ENCODE measurements at regions not wholly inside any gene's neighbourhood (a gene's known extent, or its start where the extent isn't known, plus 50 kb on each side); places are given as distances from the start of the nearest gene placed in this dataset.

DNA sequence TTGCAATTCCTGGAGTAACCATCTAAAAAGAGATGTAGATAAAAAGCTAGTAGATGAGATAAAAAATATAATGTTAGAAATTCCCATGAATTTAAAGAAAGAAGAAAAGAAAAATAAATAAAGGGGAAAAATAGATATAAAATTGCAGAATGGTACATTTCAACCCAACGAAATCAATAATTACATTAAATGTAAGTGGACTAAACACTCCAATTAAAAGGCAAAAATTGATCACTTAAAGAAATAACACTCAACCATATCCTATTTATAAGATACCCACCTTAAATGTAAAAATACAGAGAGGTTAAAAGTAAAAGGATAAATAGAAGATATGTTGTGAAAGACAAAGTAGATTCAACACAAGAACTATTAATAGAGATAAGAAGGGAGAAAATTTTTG lies 150.5 kb upstream of the GRIK3 start:
- no TSS peak for BruUV-seq (replicated peaks)

More for the DNA sequence above, 150.5 kb upstream of the GRIK3 start:
- H4K20me1 ChIP-seq (ENCODE audit: insufficient read depth): no peaks in the 10 kb centered on the region
- H3K4me1 ChIP-seq (ENCODE audit: control insufficient read depth in 1 of 2, insufficient read depth in 2 of 2, low read length in 2 of 2): no peaks in the 10 kb centered on the region
- intact Hi-C loops (cut with micrococcal nuclease): no loop called here
- TF ChIP-seq, protein P1, sequence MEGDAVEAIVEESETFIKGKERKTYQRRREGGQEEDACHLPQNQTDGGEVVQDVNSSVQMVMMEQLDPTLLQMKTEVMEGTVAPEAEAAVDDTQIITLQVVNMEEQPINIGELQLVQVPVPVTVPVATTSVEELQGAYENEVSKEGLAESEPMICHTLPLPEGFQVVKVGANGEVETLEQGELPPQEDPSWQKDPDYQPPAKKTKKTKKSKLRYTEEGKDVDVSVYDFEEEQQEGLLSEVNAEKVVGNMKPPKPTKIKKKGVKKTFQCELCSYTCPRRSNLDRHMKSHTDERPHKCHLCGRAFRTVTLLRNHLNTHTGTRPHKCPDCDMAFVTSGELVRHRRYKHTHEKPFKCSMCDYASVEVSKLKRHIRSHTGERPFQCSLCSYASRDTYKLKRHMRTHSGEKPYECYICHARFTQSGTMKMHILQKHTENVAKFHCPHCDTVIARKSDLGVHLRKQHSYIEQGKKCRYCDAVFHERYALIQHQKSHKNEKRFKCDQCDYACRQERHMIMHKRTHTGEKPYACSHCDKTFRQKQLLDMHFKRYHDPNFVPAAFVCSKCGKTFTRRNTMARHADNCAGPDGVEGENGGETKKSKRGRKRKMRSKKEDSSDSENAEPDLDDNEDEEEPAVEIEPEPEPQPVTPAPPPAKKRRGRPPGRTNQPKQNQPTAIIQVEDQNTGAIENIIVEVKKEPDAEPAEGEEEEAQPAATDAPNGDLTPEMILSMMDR (IDR thresholded peaks at IDR 0.05 in 2 of 3, conservative IDR thresholded peaks at IDR 0.05 in 1 of 3; ENCODE audit: borderline replicate concordance in 1 of 3, insufficient read depth in 1 of 3, low read depth in 2 of 3, low read length in 2 of 3): no peak
- TF ChIP-seq, protein P2, sequence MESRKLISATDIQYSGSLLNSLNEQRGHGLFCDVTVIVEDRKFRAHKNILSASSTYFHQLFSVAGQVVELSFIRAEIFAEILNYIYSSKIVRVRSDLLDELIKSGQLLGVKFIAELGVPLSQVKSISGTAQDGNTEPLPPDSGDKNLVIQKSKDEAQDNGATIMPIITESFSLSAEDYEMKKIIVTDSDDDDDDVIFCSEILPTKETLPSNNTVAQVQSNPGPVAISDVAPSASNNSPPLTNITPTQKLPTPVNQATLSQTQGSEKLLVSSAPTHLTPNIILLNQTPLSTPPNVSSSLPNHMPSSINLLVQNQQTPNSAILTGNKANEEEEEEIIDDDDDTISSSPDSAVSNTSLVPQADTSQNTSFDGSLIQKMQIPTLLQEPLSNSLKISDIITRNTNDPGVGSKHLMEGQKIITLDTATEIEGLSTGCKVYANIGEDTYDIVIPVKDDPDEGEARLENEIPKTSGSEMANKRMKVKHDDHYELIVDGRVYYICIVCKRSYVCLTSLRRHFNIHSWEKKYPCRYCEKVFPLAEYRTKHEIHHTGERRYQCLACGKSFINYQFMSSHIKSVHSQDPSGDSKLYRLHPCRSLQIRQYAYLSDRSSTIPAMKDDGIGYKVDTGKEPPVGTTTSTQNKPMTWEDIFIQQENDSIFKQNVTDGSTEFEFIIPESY (IDR thresholded peaks at IDR 0.05; ENCODE audit: extremely low read depth, insufficient replicate concordance, low read length): no peak
- TF ChIP-seq EZH2phosphoT487 (IDR thresholded peaks at IDR 0.05; ENCODE audit: borderline replicate concordance) (no peak), YY1 (IDR thresholded peaks at IDR 0.05; ENCODE audit: extremely low read depth, insufficient replicate concordance, low read depth, low read length) (no peak), ZFX (IDR thresholded peaks at IDR 0.05) (no peak), CBX3 (IDR thresholded peaks at IDR 0.05; ENCODE audit: low read depth) (no peak), JUND (IDR thresholded peaks at IDR 0.05) (no peak), POLR2A (IDR thresholded peaks at IDR 0.05; ENCODE audit: borderline replicate concordance, extremely low read depth, insufficient read depth, insufficient read length) (no peak), FOSL1 (IDR thresholded peaks at IDR 0.05; ENCODE audit: low read depth) (no peak), SP1 (IDR thresholded peaks at IDR 0.05; ENCODE audit: low read depth) (no peak), EZH2 (IDR thresholded peaks at IDR 0.05) (no peak), POLR2AphosphoS5 (IDR thresholded peaks at IDR 0.05; ENCODE audit: low read depth, low read length) (no peak), EGR1 (IDR thresholded peaks at IDR 0.05; ENCODE audit: low read depth) (no peak), CEBPB (IDR thresholded peaks at IDR 0.05; ENCODE audit: low read depth) (no peak), SRF (IDR thresholded peaks at IDR 0.05; ENCODE audit: low read depth) (no peak)
- TF ChIP-seq, protein P3, sequence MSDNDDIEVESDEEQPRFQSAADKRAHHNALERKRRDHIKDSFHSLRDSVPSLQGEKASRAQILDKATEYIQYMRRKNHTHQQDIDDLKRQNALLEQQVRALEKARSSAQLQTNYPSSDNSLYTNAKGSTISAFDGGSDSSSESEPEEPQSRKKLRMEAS (IDR thresholded peaks at IDR 0.05): no peak
- H3K36me3 ChIP-seq (ENCODE audit: control insufficient read depth in 1 of 2, insufficient read depth in 2 of 2, low read length in 2 of 2): no peaks in the 10 kb centered on the region
- H3K9ac ChIP-seq (ENCODE audit: low read length): no peak overlapping the region
- H3K27me3 ChIP-seq (ENCODE audit: insufficient read depth, low read length): peaks cover 37% of the 10 kb centered on the region
- no peaks in the 10 kb centered on the region for H3K79me2 ChIP-seq (ENCODE audit: insufficient read depth, low read length)
- H3K27ac ChIP-seq (ENCODE audit: low read depth, low read length): no peak overlapping the region
- DNase-seq (ENCODE audit: low read depth, low spot score): no peak
- H3K4me3 ChIP-seq (replicated peaks in 1 of 2; ENCODE audit: low read depth in 1 of 2, low read length in 2 of 2): no peak overlapping the region
- RAD21 ChIA-PET (ENCODE audit: low non-redundant PET in 1 of 2, low total read pairs in 2 of 2, uncharacterized antibody in 2 of 2, unreplicated experiment in 2 of 2): no interaction called here
- no peak overlapping the region for H3K4me2 ChIP-seq (ENCODE audit: low read length)
- no peaks in the 10 kb centered on the region for H3K9me2 ChIP-seq (ENCODE audit: insufficient read depth)
- POLR2A ChIA-PET: no interaction called here
- no peaks in the 10 kb centered on the region for H3K9me3 ChIP-seq (ENCODE audit: control insufficient read depth in 1 of 2, insufficient read depth in 1 of 2, low read depth in 1 of 2, low read length in 2 of 2)
- no peak overlapping the region for H2AFZ ChIP-seq (ENCODE audit: low read depth, low read length, poor library complexity, severe bottlenecking)
- CTCF ChIA-PET: no interaction called here
- ATAC-seq: no peak

Data from HCT116 (cell line).